Mesothelial cell of epicardium (in vitro differentiated cells): ENCODE measurements at regions not wholly inside any gene's neighbourhood (a gene's known extent, or its start where the extent isn't known, plus 50 kb on each side); places are given as distances from the start of the nearest gene placed in this dataset.

ENCODE experiments used
- DNase-seq, 2 experiments: peaks; one replicate each; pipeline ENCODE4 v3.0.0; 2021; ENCODE audit warnings: low spot score in 2 of 2; ENCODE audit not compliant: unreplicated experiment in 2 of 2
- H3K27ac Mint-ChIP-seq: 2 replicates; pipeline ENCODE4 v1.8.0; 2021; ENCODE audit warnings: mixed read lengths
- H3K27me3 Mint-ChIP-seq: 2 replicates; pipeline ENCODE4 v1.8.0; 2021; ENCODE audit warnings: low read depth, mixed read lengths
- H3K36me3 Mint-ChIP-seq: 2 replicates; pipeline ENCODE4 v1.8.0; 2021; ENCODE audit warnings: mixed read lengths
- H3K4me1 Mint-ChIP-seq: 2 replicates; pipeline ENCODE4 v1.8.0; 2021; ENCODE audit warnings: mixed read lengths
- H3K4me3 Mint-ChIP-seq: 2 replicates; pipeline ENCODE4 v1.8.0; 2021; ENCODE audit warnings: mild to moderate bottlenecking, moderate library complexity, mixed read lengths
- H3K9me3 Mint-ChIP-seq: 2 replicates; pipeline ENCODE4 v1.8.0; 2021; ENCODE audit warnings: mixed read lengths
- TF ChIP-seq, protein P1 (sequence below): fragments of 200-600 bp; sonication (generic); IDR thresholded peaks from one replicate; pipeline ENCODE4 v1.5.0; 2021; ENCODE audit warnings: antibody characterized with exemption; ENCODE audit not compliant: unreplicated experiment

DNA sequence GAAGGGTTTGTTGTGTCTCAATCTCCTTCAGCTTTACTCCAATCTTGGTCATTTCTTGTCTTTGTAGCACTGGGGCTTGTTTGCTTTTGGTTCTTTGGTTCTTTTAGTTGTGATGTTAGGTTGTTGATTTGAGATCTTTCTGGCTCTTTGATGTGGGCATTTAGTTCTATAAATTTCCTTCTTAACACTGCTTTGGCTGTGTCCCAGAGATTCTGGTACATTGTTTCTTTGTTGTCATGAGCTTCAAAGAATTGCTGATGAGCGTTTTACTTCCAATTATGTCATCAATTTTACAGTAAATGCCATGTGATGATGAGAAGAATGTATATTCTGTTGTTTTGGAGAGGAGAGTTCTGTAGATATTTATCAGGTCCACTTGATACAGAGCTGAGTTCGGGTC is 353.3 kb downstream of the MAN2A1 start:
- no peak overlapping the region for H3K27ac Mint-ChIP-seq
- H3K9me3 Mint-ChIP-seq, result peaks cover 56% of the 10 kb centered on the region
- peaks cover 21% of the 10 kb centered on the region for H3K36me3 Mint-ChIP-seq
- H3K4me3 Mint-ChIP-seq, result no peak overlapping the region
- DNase-seq, result no peak
- H3K4me1 Mint-ChIP-seq, result no peaks in the 10 kb centered on the region
- TF ChIP-seq, protein P1, sequence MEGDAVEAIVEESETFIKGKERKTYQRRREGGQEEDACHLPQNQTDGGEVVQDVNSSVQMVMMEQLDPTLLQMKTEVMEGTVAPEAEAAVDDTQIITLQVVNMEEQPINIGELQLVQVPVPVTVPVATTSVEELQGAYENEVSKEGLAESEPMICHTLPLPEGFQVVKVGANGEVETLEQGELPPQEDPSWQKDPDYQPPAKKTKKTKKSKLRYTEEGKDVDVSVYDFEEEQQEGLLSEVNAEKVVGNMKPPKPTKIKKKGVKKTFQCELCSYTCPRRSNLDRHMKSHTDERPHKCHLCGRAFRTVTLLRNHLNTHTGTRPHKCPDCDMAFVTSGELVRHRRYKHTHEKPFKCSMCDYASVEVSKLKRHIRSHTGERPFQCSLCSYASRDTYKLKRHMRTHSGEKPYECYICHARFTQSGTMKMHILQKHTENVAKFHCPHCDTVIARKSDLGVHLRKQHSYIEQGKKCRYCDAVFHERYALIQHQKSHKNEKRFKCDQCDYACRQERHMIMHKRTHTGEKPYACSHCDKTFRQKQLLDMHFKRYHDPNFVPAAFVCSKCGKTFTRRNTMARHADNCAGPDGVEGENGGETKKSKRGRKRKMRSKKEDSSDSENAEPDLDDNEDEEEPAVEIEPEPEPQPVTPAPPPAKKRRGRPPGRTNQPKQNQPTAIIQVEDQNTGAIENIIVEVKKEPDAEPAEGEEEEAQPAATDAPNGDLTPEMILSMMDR, result no peak
- peaks cover 5% of the 10 kb centered on the region for H3K27me3 Mint-ChIP-seq

DNA sequence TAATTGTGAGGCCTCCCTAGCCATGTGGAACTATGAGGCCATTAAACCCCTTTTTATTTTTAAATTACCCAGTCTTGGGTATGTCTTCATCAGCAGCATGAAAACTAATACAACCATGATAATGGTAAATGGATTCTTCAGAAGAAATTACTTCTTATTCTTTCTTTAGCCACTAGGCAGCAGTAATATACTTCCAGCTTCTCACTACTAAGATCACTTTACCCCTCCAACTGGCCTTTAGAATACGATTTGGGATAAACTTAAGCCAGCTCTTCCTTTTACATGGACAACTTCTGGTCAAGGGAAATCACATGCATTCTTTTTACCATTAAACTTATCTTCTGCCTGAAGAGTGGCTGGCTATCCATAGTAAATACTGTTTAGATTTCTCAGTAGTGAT is 355.4 kb downstream of the MAN2A1 start:
- TF ChIP-seq, protein P1, result no peak
- peaks cover 2% of the 10 kb centered on the region for H3K4me1 Mint-ChIP-seq
- H3K9me3 Mint-ChIP-seq, result peaks cover 56% of the 10 kb centered on the region
- H3K36me3 Mint-ChIP-seq, result peaks cover 21% of the 10 kb centered on the region
- no peak overlapping the region for H3K4me3 Mint-ChIP-seq
- H3K27me3 Mint-ChIP-seq, result peaks cover 22% of the 10 kb centered on the region
- DNase-seq, result no peak
- no peak overlapping the region for H3K27ac Mint-ChIP-seq

DNA sequence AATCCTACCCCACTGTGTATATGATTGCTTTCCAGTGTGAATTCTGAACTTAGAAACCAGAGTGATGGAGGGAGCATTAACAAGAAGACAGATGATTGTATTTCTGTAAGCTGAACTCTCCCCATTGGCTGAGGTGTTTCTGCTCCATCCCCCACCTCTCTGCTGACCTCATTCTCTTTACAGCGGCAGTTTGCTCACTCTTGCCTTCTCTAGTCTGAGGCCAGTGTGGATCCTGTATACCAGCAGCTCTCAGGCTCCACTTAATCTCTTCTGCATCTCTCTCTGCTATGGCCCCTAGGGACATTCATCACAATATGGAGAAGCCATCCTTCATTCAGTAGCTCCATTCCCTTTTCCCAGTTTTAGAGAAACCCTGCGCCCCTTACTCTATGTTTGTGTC is 358.8 kb downstream of the MAN2A1 start:
- DNase-seq, result no peak
- TF ChIP-seq, protein P1, result no peak
- peaks cover 9% of the 10 kb centered on the region for H3K36me3 Mint-ChIP-seq
- H3K9me3 Mint-ChIP-seq, result peaks cover 29% of the 10 kb centered on the region
- H3K4me3 Mint-ChIP-seq, result no peak overlapping the region
- H3K4me1 Mint-ChIP-seq, result peaks cover 2% of the 10 kb centered on the region
- H3K27me3 Mint-ChIP-seq, result peaks cover 36% of the 10 kb centered on the region
- no peak overlapping the region for H3K27ac Mint-ChIP-seq

DNA sequence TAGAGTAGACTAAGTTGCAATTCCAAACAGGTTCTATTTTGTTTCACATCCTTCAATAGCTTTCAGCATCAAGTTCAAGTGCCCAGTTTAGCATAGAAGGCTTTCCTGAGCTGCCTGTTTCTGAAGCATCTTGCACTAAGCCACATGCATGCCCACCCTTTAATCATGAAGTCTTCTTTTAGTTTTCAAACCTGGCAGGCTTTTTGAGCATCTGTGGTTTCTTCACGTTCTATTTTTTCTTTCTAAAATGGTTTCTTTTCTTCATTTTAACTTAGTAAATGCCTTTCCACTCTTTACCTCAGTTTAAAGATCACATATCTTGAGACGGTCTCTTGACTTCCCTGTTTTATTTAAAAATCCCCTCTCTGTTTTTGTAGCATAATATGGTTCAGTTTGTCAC is 360.1 kb downstream of the MAN2A1 start:
- no peak overlapping the region for H3K27ac Mint-ChIP-seq
- peaks cover 15% of the 10 kb centered on the region for H3K4me1 Mint-ChIP-seq
- peaks cover 16% of the 10 kb centered on the region for H3K9me3 Mint-ChIP-seq
- H3K27me3 Mint-ChIP-seq, result peaks cover 39% of the 10 kb centered on the region
- TF ChIP-seq, protein P1, result no peak
- no peak overlapping the region for H3K4me3 Mint-ChIP-seq
- no peaks in the 10 kb centered on the region for H3K36me3 Mint-ChIP-seq
- DNase-seq, result no peak

DNA sequence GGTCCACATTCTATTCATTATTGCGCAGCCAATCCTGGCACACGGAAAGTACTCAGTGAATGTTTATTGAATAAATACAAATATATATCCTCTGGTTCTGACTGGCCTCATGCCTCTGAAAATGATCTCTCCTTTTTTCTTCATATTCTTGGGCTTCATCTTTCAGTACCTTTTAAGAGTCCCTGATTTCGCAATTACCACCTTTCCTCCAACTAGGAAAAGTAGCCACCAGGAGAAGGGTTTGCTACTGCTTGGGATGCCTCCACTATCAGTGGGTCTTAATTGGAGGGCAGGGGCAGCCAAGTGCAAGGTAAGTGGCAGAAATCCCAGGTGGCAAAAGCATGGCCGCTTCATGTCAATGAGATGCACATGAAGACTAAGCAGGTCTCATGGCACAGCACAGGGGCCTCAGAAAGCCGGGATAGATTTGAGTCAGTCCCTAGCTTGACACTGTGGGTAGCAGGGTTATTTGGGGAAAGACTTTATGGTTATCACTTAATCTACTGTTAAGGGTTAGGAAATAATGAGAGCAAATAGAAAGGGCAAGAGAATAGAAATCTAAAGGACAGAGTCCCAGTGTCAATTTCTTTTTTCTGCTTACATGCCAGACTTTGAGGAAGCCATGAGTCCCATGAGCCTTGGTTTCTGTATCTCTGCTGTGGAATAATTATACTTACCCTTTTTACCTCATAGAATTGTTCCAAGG is 361.1 kb downstream of the MAN2A1 start:
- Mint-ChIP-seq H3K27ac (no peak overlapping the region), H3K36me3 (no peaks in the 10 kb centered on the region)
- TF ChIP-seq, protein P1, result no peak

More for the DNA sequence above, 361.1 kb downstream of the MAN2A1 start:
- Mint-ChIP-seq H3K4me1 (peaks cover 23% of the 10 kb centered on the region), H3K4me3 (no peak overlapping the region), H3K27me3 (peaks cover 47% of the 10 kb centered on the region), H3K9me3 (peaks cover 6% of the 10 kb centered on the region)
- no peak for DNase-seq
